ENCODE measurements at regions not wholly inside any gene's neighbourhood (a gene's known extent, or its start where the extent isn't known, plus 50 kb on each side); places are given as distances from the start of the nearest gene placed in this dataset.
A peak's percentile ranks its signal among the peaks of the same experiment; 100 is the strongest.
"Not testable (repeated sequence)": the region's sequence is repeated elsewhere in the genome, so short reads cannot be mapped to it uniquely, and the experiment has no call there.

DNA sequence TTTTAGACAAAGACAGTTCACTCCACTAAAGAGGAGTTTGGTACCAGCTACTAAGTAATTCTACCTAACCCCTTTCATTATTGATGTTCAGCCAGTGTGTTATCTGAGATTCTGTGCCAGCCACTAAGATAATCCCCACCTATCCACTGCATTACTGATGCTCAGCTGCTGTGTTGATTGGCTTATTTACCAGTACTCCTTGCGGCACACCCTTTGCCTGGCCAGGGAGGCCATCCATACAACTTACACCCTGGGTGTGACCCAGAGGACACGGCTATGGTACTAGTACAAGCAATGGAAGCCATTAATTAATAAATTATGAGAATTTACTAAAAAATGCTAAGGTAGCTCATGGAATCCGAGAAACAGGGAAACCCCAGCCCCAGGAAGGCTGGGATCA, 290.7 kb upstream of the CTNNB1 start:
- DNase-seq: no peak

DNA sequence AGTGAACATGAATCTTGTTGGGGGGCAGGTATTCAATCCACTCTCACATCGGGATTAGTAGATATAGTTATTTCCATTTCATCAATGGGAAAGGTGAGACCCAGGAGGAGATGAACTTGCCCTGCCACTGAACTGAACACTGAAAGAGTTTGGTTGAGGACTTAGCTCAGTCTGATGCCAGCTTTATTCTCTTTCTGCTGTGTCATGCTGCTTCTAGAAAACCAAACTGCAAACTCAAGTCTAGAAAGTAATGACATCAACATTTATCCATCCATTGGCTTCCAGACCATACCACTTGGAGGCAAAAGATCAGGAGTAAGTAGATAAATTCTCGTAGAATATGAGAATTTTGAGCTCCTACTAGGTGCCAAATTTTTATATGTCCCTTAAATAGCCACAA, 288.0 kb upstream of the CTNNB1 start:
- DNase-seq: no peak

DNA sequence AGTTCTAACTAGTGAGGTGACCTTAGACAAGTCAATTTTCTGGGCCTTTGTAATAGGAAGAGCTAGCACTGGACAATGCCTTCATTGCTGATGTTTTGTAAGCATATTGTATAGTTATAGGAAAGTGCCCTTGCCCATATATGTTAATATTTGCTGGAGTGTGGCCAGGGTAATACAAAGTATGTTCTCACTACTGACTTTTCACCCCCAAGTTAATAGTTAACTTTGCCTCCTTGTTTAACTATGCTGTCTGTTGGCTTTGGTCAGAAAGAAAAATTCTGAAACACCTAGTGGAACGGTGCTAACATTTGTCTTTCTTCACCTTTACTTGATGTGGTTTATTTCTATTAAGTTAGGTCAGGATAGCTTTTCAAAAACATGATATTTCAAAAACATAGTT, 287.4 kb upstream of the CTNNB1 start:
- DNase-seq: no peak

DNA sequence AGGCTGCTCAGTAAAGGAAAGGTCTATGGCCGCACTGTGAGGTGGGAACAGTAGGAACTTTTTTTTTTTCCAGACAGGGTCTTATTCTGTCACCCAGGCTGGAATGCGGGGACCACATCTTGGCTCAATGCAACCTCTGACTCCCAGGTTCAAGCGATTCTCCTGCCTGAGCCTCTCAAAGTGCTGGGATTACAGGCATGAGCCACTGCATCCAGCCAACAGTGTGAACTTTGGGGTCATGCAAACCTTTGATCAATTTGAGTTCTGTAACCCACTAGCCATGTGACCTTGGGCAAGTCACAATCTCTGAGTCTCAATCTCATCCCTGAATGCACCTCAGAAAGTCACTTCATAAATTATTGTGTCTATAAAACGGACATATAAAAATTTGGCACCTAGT, 286.8 kb upstream of the CTNNB1 start:
- DNase-seq: no peak

DNA sequence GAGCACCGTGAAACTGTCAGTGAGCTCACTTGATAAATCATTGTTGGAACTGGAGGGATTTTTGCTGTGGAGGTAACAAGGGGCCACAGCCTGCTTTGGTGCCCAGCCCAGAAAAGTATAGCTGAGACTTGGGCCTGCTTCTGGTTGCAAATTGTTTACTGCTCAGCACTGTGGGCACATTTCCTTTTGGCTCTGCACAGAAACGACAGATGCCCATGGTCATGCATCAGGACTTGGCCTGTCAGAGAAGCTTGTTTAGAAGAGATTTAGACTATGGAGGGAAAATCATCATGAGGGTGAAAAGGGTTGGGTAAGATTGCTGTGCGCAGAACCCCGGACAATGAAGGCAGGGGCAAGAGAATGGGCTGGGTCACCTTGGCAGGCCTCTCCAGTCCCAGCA, 286.1 kb upstream of the CTNNB1 start:
- no peak for DNase-seq

DNA sequence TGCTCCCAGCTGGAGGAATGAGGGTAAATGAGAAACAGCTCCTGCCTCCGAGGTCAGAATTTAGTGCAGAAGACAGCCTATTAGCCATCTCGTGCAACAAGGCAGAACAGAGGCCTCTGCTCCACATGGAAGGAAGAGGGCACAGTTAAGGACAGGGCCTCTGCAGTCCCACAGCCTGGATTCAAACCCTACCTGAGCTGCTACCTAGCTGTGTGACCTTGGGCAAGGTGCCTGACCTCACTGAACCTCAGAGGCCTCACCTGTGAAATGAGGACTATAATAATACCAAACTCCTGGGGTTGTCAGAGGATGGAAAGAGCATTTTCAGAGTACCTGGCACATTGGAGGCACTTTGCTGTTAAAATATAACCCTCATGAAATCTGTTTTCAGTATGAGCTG, 285.7 kb upstream of the CTNNB1 start:
- DNase-seq: no peak

DNA sequence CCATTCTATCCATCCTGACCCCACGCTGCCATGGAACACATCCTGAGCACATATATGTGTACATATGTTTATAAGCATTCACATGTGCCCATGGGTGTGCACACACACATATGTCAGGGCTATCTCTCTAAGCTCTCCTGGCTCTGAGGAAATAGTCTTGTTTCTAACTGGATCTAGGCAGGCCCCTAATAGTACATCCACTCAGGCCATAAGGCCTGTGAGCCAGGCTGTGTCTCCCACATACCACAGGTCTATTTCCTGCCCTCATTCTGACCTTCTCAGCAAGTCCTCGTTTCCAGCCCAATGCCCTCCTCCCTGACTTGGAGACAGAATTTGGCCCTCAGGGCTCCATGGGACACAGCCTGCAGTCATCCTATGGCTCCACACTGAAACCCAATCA, 284.8 kb upstream of the CTNNB1 start:
- DNase-seq: no peak

DNA sequence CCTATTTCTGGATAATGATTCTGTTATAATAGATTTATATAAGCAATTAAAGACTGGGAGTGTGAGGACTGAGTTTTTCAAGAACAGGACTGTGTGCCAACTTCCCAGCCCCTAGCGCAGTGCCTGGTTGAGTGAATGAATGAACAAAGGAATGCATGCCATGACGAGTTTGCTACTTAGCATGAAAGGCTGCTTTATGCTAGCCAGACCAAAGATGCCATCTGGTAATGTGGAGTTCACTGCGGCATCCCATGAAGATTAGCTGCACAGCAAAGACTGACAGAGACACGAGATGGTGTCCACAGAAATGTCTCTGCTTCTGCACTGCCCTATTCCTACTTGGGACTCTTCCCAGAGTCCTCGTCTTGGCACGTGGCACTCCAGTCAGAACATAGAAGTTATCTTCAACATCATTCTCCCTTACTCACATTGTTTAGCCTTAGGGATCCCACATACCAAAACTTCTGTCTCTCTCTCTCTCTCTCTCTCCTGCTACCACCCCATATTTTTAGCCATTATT, 283.9 kb upstream of the CTNNB1 start:
- no peak for DNase-seq

DNA sequence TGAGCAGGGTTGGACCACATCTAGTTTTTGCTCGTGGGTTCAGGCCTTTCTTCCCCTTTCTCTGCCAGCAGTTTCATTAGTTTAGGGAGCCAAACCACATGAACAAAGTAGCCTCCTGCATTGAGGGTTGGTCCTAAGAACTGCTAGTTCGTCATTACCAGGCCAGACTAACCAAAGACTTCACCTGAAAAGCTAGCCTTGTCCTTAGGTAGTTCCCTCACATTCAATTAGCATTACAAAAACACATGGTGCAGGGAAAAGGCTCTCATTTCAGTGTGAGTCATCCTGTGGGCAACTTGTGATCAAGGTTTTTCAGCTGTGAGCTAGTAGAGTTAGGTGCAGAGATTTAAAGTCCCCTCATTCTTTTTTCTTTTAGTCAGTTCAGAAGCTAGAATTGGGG, 279.3 kb upstream of the CTNNB1 start:
- no peak for DNase-seq

DNA sequence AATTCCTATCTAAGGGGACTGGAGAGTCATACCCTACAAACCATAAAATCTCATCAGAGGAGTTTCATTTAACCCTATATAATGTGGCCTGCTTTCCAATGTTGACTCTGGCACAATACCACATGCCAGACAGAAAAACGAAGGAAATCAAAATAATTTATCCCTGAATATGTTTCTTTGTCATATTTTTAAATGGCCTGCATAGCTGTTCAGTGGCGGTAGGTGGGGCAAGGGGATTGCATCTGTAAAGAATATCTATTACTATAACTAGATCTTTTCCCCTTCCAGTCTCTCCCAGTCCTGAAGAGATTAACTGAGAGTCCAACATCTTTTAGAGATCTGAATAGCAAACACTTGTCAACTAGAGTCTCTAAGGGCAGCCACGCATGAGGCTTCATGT, 278.1 kb upstream of the CTNNB1 start:
- no peak for DNase-seq

DNA sequence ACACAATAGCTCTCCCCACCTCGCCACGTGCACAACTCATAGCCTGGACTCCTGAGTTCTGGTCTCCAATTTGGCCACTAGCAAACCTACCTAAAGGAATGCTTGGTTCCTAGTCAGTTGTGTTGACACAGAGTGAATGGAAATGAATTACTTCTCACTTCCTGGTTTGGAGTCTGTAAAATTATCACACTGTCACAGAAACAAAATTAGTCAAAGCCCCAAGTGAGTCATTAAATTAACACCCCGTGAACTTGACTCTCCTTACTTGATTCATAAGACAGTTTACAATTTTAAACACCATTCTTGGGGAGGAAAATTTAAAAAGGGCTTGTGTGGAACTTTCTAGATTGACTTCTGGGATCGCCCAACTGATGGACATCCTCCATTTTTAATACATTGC, 276.2 kb upstream of the CTNNB1 start:
- DNase-seq: no peak

DNA sequence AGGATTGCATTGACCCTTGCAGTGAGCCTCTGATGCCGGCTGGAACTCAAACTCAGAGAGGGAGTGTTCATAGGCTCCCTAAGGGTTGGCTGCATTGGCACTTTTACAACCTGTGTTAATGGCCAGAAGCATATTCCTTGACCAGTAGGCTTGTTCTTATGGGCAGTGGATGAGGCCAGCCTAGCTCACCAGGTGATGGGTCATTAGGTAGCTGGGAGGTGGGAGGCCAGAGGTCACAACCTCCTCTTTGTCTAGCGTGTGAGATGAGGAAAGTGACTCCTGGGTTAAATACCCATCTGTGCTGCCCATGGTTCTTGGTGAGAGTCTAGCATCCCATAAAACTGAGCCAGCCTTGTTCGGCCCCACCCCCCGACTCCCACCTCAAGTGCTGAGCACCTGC, 275.7 kb upstream of the CTNNB1 start:
- DNase-seq: no peak

DNA sequence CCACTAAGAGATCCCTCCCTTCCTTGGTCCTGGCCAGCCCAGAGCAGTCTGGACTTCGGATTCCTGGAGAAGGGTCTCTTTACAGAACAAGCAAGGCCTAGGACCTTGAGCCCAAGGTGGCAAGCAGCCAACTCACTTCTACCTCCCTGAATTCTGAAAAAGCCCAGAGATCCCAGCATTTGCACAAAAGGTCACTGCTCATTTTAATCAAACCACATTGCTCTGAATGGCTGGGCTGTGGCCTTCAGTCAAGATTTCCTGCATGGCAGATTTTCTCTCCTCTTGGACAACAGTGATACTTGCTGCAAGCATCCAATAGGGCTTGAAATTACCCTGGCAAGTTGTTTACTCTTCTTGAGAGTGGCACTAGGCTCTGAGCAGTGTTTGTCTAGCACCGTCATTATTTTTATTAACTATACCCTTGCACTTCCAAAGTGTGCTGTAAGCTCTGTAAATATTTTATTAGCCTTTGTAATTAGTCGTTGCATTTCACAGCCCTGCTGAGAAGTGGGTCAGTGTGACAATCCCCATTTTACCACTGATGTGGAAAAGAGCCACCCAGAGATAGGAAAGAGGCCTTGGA, 274.7 kb upstream of the CTNNB1 start:
- no peak for DNase-seq

DNA sequence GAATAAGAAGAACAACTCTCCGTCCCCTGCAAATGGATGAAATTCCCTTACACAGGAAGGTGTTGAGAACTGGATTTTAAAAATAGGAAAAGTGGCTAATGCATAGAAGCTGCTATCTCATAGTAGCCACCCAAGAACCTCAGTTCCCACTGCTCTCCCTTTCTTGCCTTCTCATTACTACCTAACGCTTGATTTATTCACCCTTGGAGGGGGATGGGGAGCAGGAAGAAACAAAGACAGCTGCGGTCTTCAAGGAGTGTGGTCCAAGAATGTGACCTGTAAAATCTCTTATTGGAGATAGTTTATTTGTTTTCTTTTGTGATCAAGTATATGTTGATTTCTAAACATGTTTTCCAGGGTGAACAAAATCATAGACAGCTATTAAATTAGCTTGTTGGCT, 274.1 kb upstream of the CTNNB1 start:
- no peak for DNase-seq

DNA sequence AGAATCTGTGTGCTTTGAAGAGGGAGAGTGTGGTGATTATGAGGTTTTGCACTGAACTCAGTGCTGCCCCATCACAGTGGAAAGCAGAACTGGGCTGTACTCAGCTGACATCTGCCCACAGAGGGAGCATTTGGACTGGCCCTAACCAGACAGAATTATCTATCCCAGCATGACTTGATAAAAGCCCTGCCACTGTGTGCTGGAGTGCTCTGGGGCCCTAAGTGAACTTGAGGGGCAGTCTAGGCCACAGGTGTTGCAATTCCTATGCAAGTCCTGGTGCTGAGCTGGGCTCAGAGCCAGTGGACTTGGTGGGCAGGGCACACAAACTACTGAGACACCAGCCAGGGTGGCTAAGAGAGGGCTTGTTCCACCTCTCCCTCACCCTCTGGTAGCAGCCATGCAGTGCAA, 269.2 kb upstream of the CTNNB1 start:
- peak; percentile 53 for DNase-seq

DNA sequence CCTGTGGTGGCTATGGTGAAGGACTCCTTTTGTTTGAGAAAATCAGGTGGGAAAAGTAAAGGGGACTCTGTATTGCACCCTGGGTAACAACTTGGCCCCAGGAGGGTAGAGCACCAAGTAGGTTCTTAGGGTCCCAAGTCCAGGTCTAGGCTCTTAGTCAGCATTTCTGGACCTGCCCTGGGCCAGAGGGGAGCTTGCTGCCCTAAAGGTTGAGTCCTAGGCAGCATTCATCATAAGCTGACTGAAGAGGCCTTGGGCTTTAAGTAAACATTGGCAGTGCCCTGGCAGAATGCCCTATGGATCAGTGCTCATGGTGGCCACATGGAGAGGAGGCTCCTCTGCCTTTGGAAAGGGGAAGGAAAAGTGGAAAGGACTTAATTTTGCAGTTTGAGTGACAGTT, 268.5 kb upstream of the CTNNB1 start:
- no peak for DNase-seq

DNA sequence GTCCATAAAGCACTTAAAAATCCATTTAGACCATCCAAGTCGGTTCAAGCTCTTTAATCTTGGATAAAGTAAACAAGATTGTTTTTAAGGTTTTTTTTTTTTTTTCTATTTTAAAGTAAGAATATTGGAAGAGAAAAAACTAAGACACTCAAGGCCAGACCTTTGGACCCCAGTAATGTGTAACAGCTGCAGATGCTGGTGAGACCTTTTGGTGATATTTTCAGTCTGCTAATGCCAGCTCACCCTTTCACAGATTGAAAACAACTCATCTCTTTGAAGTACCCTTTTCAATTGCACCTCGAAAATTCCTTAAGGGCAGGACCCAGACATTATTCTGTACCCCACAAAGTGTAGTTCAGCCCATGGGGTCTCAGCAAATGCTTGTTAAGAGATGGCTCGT, 260.7 kb upstream of the CTNNB1 start:
- no peak for DNase-seq

DNA sequence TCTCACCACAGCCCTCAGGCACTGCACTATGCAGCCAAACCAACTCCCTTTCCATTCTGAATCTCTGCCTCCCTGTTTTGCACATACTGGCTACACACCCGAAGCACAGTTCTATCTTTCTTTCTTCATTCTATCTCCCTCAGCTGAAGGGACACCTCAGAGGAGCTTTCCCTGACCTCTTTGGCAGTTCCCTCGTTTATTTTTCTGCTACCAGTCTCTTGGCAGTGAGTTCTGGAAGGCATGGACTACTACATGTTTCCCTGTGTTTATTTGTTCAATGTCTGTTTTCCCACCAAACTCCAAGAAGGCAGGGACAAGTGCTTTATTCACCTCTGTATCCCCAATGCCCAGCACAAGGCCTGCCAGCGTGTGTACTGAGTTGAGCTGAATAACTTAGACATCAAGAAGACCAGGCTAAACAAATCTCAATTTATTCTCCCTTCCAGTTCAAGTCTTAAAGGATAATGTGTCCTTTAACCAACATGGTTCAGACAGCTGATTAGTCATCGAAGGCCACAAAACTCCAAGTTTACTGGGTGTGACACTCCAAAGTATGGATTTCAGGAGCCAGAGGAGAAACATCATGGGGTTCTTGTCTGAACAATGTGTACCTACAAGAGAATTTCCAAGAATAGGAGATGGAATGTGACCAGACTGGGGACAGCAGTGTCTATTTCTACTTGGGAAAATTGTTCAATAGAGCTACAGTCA, 260.1 kb upstream of the CTNNB1 start:
- no peak for DNase-seq

DNA sequence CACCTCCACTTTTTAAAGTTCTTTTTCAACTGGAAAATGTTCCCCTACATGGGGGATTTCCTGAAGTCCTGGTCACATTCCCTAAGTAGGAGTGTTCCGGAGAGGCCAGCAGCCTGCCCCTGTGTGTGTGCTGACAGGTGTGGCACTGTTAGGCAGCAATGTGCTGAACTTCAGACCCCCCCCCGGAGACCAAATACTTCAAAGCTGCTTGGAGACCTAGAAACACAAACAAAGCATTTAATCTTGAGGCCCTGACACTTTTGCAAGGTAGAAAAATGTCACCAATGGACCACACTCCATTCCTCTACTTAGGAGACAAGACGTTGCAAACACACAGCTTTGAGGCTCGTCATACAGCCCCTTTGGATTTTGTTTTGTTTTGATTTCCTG, 259.6 kb upstream of the CTNNB1 start:
- no peak for DNase-seq

DNA sequence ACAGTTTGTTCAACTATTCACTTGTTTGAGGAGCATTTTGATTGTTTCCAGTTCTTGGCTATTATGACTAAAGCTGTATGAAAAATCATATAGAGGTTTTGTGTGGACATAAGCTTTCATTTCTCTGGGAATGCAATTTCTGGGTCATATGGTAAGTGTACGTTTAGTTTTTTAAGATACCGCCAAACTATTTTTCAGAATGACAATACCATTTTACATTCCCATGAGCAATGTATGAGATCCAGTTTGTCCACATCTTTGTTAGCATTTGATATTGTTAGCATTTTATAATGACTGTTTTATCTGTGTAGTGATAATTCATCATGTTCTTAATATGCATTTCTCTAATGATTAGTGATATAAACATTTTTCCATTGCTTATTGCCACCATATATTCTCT, 258.7 kb upstream of the CTNNB1 start:
- no peak for DNase-seq

DNA sequence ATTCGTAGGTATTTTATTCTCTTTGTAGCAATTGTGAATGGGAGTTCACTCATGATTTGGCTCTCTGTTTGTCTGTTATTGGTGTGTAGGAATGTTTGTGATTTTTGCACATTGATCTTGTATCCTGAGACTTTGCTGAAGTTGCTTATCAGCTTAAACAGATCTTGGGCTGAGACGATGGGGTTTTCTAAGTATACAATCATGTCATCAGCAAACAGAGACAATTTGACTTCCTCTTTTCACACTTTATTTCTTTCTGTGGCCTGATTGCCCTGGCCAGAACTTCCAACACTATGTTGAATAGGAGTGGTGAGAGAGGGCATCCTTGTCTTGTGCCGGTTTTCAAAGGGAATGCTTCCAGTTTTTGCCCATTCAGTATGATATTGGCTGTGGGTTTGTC, 252.3 kb upstream of the CTNNB1 start:
- not testable (repeated sequence) for DNase-seq

DNA sequence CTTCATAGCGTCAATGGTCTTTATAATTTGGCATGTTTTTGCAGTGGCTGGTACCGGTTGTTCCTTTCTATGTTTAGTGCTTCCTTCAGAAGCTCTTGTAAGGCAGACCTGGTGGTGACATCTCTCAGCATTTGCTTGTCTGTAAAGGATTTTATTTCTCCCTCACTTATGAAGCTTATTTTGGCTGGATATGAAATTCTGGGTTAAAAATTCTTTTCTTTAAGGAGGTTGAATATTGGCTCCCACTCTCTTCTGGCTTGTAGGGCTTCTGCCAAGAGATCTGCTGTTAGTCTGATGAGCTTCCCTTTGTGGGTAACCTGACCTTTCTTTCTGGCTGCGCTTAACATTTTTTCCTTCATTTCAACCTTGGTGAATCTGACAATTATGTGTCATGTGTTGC, 250.0 kb upstream of the CTNNB1 start:
- not testable (repeated sequence) for DNase-seq

DNA sequence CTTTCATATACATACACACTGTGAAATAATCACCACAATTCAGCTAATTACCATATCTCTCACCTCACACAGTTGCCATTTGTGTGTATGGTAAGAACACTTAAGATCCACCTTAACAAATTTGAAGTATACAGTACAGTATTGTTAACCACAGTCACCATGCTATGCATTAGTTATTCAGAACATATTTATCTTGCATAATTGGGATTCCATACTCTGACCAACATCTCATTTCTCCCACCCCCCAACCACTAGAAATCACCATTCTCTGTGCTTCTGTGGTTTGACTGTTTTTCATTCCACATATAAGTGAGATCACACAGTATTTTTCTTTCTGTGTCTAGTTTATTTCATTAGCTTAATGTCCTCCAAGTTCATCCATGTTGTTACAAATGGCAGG, 247.7 kb upstream of the CTNNB1 start:
- no peak for DNase-seq

DNA sequence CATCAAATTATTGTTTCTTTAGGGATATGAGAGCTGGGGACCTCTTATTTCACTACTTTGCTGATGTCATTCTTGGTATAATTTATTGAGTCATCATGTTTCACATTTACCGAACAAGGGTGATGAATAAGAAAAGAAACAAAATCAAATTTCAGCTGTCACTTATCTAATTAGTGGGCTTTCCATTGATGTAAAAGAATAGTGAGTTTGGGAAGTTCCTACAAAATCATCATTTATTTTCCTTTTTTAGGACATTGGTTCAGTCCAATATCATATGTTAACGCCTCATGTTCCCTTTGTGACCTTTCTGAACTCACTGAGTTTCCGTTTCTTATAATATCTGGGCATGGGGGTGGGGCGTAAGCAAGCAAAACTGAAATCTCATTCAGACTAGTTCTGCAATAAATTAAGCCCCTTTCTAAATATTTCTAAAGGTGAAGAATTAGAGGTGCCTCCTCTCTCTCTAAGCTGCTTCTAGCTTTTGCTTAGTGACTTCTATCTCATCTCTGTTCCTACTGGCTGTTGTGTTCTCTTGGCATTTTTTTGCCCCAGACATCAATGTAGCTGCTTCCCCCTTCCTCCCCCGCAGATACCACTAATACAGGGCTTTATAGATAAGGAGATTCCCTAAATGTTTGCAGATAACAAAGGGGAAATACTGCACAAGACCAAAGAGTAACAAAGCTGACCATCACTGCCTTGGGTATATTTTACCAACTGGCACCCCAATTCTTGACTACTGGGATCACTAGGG, 238.0 kb upstream of the CTNNB1 start:
- no peak for DNase-seq
